Vagina (tissue), 2 donors: ENCODE measurements at regions not wholly inside any gene's neighbourhood (a gene's known extent, or its start where the extent isn't known, plus 50 kb on each side); places are given as distances from the start of the nearest gene placed in this dataset.

Experiments
- POLR2A ChIP-seq, 2 donors: fragments of 450-650 bp; IDR thresholded peaks; one replicate each; pipeline ENCODE4 v1.6.1; 2017; ENCODE audit warnings: antibody characterized with exemption in 2 of 2, mild to moderate bottlenecking in 2 of 2, moderate library complexity in 2 of 2
- POLR2AphosphoS5 ChIP-seq, 2 donors: sonication (generic); formaldehyde crosslinking; IDR thresholded peaks; one replicate each; pipeline ENCODE4 v1.9.0; 2017; ENCODE audit warnings: antibody characterized with exemption in 2 of 2, mild to moderate bottlenecking in 2 of 2, low read depth in 1 of 2; ENCODE audit not compliant: insufficient read depth in 1 of 2
- TF ChIP-seq, protein P1 (sequence below), 3 experiments: fragments of 450-650 bp in 2 of 3; fragments of 200-600 bp in 1 of 3; sonication (generic) in 1 of 3; IDR thresholded peaks; one replicate each; pipeline ENCODE4 v1.5.1; 2017 to 2019; ENCODE audit warnings: antibody characterized with exemption in 3 of 3, mild to moderate bottlenecking in 2 of 3, moderate library complexity in 2 of 3

DNA sequence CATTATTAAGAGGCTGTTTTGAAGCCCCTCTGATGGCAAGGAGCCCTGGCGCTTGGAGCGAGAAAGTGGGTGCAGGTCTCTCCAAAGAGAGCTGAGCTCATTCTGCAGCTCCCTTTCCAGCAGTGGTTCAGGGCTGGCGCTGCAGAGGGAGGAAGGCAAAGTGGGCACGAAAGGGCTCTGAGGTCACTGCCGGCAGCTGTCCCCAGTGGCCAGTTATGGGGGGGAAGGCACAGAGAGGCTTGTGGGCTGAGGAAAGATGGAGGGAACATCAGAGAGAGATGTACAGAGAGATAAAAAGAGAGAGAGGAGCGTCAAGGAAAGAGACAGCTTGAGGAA is 75.2 kb upstream of the TBX5 start:
- TF ChIP-seq, protein P1, sequence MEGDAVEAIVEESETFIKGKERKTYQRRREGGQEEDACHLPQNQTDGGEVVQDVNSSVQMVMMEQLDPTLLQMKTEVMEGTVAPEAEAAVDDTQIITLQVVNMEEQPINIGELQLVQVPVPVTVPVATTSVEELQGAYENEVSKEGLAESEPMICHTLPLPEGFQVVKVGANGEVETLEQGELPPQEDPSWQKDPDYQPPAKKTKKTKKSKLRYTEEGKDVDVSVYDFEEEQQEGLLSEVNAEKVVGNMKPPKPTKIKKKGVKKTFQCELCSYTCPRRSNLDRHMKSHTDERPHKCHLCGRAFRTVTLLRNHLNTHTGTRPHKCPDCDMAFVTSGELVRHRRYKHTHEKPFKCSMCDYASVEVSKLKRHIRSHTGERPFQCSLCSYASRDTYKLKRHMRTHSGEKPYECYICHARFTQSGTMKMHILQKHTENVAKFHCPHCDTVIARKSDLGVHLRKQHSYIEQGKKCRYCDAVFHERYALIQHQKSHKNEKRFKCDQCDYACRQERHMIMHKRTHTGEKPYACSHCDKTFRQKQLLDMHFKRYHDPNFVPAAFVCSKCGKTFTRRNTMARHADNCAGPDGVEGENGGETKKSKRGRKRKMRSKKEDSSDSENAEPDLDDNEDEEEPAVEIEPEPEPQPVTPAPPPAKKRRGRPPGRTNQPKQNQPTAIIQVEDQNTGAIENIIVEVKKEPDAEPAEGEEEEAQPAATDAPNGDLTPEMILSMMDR (IDR thresholded peaks at IDR 0.05), result no peak
- TF ChIP-seq POLR2A (IDR thresholded peaks at IDR 0.05) (no peak), POLR2AphosphoS5 (IDR thresholded peaks at IDR 0.05; ENCODE audit: insufficient read depth in 1 of 2, low read depth in 1 of 2) (no peak)
